ENCODE measurements at regions not wholly inside any gene's neighbourhood (a gene's known extent, or its start where the extent isn't known, plus 50 kb on each side); places are given as distances from the start of the nearest gene placed in this dataset.

DNA sequence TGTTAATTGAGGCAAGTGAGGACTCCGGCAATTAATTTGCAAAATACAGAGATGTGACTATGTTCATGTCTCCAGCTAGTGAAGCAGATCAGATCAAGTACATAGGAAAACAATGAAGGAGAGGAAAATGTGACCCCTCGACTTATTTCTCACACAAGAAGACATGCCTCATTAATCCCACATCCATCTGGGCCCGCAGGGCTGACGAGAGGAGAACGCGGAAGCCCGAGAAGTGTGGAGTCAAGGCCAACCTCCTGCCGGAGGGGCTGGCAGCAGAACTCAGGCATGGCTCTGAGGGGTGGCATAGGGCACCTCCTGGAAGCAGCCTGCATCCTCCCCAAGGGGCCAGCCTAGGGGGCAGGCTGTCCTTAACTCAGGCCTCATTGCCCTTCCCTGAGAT is 54.4 kb downstream of the ZNF503 start:
- no peaks in the 10 kb centered on the region for H3K27me3 ChIP-seq
- H3K4me1 ChIP-seq (replicated peaks in 1 of 2), result peaks cover 0 to under 1% of the 10 kb centered on the region in 2 donors
- intact Hi-C loops (cut with DNase I), result no loop called here
- H3K27ac ChIP-seq, result no peak overlapping the region
- H3K4me3 ChIP-seq, result no peak overlapping the region
- WGBS, 4 donors, result 63 to 69% (median 67%) methylated on average over 6 to 8 of the region's 8 CpGs
- no peaks in the 10 kb centered on the region for H3K36me3 ChIP-seq (replicated peaks in 1 of 2)
- DNase-seq, result no peak
- no peaks in the 10 kb centered on the region for H3K9me3 ChIP-seq (replicated peaks in 1 of 3)
- TF ChIP-seq, protein P1, sequence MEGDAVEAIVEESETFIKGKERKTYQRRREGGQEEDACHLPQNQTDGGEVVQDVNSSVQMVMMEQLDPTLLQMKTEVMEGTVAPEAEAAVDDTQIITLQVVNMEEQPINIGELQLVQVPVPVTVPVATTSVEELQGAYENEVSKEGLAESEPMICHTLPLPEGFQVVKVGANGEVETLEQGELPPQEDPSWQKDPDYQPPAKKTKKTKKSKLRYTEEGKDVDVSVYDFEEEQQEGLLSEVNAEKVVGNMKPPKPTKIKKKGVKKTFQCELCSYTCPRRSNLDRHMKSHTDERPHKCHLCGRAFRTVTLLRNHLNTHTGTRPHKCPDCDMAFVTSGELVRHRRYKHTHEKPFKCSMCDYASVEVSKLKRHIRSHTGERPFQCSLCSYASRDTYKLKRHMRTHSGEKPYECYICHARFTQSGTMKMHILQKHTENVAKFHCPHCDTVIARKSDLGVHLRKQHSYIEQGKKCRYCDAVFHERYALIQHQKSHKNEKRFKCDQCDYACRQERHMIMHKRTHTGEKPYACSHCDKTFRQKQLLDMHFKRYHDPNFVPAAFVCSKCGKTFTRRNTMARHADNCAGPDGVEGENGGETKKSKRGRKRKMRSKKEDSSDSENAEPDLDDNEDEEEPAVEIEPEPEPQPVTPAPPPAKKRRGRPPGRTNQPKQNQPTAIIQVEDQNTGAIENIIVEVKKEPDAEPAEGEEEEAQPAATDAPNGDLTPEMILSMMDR (IDR thresholded peaks at IDR 0.05), result no peak
- no peak for TF ChIP-seq POLR2A (IDR thresholded peaks at IDR 0.05)

DNA sequence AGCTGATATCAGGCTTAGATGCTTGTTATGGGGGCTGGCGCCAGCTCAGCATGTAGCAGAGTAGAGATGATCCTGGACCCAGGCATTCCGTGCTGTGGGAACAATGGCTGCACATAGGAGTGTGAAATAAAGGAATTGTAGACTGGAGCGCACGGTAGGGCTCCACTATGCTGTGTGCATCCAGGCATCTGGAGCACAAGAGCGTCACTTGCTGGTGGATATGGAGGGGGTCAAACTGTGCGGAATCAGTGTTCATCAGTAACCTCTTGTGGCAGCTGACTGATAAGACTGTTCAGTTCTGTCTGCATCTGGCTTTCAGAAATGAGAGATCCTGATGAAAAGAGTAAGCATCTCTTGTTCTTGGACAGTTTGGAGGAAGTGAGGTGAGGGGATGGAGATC is 55.8 kb downstream of the ZNF503 start:
- no peaks in the 10 kb centered on the region for H3K4me1 ChIP-seq (replicated peaks in 1 of 2)
- H3K36me3 ChIP-seq (replicated peaks in 1 of 2), result no peaks in the 10 kb centered on the region
- no peak for DNase-seq
- no peaks in the 10 kb centered on the region for H3K9me3 ChIP-seq (replicated peaks in 1 of 3)
- TF ChIP-seq, protein P1 (IDR thresholded peaks at IDR 0.05), result no peak
- no peak for TF ChIP-seq POLR2A (IDR thresholded peaks at IDR 0.05)
- no peaks in the 10 kb centered on the region for H3K27me3 ChIP-seq
- no peak overlapping the region for H3K4me3 ChIP-seq
- WGBS, 4 donors, result 93 to 96% (median 95%) methylated on average over 6 of the region's 6 CpGs
- no peak overlapping the region for H3K27ac ChIP-seq
- intact Hi-C loops (cut with DNase I), result no loop called here

DNA sequence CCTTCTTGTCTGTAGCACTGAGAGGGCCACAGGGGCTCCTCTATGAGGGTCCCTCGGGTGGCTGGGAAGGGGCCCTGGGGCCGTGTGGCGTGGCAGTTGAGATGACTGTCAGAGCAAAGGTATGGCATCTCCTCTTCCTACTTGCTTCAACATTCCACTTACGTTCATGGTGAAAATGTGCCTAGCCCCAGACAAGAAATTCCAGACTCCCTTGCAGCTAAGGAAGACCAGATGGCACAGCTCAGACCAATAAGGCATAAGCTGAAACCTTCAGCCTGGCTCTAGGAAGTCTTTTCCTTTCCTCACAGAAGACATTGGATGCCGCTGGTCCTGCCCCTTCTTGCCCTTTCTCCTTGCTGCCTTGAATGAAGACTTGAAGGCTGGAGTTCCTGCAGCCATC is 57.4 kb downstream of the ZNF503 start:
- Histone ChIP-seq H3K27ac (no peak overlapping the region), H3K9me3 (replicated peaks in 1 of 3) (no peaks in the 10 kb centered on the region), H3K4me1 (replicated peaks in 1 of 2) (no peaks in the 10 kb centered on the region), H3K27me3 (no peaks in the 10 kb centered on the region), H3K36me3 (replicated peaks in 1 of 2) (no peaks in the 10 kb centered on the region), H3K4me3 (no peak overlapping the region)
- no peak for DNase-seq
- intact Hi-C loops (cut with DNase I), result no loop called here
- TF ChIP-seq POLR2A (IDR thresholded peaks at IDR 0.05), result no peak
- TF ChIP-seq, protein P1 (IDR thresholded peaks at IDR 0.05), result no peak
- 87 to 100% (median 92%) methylated on average over 2 to 5 of the region's 5 CpGs for WGBS, 4 donors

DNA sequence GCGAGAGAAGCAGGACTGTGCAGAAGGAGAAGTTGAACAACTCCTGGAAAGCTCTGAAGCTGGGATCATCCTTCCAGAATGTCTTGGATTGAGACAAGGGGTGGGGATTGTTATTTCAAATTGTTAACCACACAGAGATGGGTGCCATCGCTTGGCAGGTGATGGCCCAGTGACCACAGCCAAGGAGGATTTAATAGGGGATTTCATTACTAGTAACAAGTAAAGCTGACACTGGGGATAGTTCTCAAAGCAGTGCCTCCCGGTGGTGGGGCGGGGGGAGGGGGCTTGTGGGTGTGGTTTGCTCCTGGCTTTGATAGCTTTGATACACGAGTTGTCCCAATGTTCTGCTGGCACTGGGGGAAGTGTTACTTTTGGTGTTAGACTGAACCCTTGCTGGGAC is 59.2 kb downstream of the ZNF503 start:
- WGBS, 4 donors, result 69 to 89% (median 80%) methylated on average over 4 to 5 of the region's 5 CpGs
- Histone ChIP-seq H3K36me3 (replicated peaks in 1 of 2) (no peaks in the 10 kb centered on the region), H3K4me3 (no peak overlapping the region), H3K27me3 (no peaks in the 10 kb centered on the region), H3K9me3 (replicated peaks in 1 of 3) (no peaks in the 10 kb centered on the region), H3K27ac (no peak overlapping the region), H3K4me1 (replicated peaks in 1 of 2) (no peaks in the 10 kb centered on the region)
- no peak for DNase-seq
- intact Hi-C loops (cut with DNase I), result no loop called here
- TF ChIP-seq POLR2A (IDR thresholded peaks at IDR 0.05), result no peak
- TF ChIP-seq, protein P1 (IDR thresholded peaks at IDR 0.05), result no peak
